ENCODE measurements at regions not wholly inside any gene's neighbourhood (a gene's known extent, or its start where the extent isn't known, plus 50 kb on each side); places are given as distances from the start of the nearest gene placed in this dataset.

DNA sequence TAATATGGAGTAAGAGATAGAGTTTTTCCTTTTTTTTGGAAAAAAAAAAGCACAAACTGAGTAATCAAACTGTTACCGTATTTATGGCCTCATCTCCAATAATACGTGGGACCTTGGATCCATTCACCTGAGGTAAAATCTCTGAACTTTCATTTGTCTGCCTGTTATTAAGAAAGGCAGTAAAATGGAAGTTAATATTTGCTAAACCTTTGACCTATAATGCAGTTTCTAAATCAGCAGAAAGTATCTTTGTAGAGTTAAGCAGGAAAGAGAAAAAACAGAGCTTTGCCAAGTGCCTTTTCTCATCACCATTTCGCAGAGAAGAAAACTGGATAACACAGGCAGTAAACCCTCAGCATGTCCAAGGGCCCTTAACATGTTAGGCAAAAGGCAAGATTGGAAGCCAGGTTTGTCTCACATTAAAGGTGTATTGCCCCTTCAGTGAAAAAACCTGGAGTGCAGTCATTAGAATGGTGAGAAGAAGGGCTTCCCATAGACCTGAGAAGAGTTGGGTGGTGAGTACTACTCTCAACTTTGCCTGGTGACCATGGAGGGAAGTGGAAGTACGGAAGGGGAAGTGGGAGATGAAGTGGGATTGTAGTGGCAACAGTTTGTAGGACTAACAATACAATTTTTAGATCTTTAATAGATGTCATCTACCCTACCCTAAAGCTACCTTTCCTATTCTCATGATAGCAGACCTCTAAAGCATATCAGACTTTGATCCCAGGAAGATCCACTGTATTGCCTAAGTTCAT, 65.4 kb upstream of the GRAMD2B start:
- no peak overlapping the region for H3K4me3 ChIP-seq (ENCODE audit: low read depth, low read length)
- DNase-seq (ENCODE audit: low read depth) = no peak
- TF ChIP-seq, protein P1, sequence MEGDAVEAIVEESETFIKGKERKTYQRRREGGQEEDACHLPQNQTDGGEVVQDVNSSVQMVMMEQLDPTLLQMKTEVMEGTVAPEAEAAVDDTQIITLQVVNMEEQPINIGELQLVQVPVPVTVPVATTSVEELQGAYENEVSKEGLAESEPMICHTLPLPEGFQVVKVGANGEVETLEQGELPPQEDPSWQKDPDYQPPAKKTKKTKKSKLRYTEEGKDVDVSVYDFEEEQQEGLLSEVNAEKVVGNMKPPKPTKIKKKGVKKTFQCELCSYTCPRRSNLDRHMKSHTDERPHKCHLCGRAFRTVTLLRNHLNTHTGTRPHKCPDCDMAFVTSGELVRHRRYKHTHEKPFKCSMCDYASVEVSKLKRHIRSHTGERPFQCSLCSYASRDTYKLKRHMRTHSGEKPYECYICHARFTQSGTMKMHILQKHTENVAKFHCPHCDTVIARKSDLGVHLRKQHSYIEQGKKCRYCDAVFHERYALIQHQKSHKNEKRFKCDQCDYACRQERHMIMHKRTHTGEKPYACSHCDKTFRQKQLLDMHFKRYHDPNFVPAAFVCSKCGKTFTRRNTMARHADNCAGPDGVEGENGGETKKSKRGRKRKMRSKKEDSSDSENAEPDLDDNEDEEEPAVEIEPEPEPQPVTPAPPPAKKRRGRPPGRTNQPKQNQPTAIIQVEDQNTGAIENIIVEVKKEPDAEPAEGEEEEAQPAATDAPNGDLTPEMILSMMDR (IDR thresholded peaks at IDR 0.05; ENCODE audit: insufficient read depth, low read depth, low read length) = no peak

DNA sequence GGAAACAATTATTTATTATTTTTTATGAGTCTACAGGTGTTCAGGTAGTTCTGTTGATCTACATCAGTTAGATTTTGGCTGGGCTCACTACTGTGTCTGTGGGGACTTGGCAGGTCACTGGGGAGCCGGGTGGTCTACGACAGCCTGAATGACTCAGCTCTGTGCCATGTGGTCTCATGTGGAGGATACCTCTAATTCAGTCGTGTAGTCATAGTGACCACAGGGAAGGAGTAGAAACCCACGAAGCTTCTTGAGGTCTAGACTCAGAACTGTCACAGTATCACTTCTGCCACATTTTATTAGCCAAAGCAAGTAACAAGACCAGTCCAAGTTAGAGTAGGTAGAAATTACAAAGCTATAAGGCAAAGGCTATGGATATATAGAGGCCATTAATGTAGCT, 64.7 kb upstream of the GRAMD2B start:
- DNase-seq (ENCODE audit: low read depth) = no peak

DNA sequence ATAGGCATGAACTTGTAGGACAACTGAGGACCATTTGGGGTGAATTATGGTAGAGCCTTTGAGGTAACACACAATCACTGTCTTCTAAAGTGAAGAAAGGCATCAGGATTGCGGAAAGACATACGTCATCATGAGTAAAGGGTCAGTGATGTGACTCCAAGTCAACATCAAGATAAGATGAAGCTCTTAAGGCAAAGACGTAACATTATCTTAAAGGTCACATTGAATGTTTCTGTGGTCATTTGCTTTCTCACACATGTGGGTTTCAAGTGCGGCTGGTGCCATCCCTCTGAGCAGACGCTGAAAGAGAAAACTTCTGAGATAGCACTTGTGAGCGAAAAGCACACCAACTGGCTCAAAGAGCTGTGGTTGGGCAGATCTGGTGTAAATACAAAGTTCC, 63.3 kb upstream of the GRAMD2B start:
- H3K4me3 ChIP-seq (ENCODE audit: low read depth, low read length) = no peak overlapping the region
- TF ChIP-seq, protein P1 (IDR thresholded peaks at IDR 0.05; ENCODE audit: insufficient read depth, low read depth, low read length) = no peak
- DNase-seq (ENCODE audit: low read depth) = peak; percentile 55

More for the DNA sequence above, 64.7 kb upstream of the GRAMD2B start:
- no peak overlapping the region for H3K4me3 ChIP-seq (ENCODE audit: low read depth, low read length)
- TF ChIP-seq, protein P1 (IDR thresholded peaks at IDR 0.05; ENCODE audit: insufficient read depth, low read depth, low read length) = no peak

DNA sequence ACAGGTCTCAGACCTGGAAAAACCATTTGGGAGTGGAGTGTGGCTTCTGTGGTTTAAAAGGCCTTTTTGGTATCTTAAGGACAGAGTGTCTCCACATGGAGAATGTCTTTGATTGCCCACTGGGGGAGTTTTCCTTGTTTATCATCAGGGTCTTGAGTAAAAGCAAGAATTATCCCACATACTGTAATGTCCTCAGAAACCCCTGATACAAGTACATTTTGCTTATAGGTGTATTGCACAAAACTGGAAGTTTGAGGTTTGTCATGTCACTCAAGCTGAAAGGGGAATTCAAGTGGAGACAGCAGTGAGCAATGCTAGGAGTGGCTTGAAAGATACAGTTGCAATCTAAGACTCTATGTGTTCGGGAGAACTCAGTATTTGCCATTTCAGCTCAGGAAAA, 62.7 kb upstream of the GRAMD2B start:
- DNase-seq (ENCODE audit: low read depth) = no peak
- no peak overlapping the region for H3K4me3 ChIP-seq (ENCODE audit: low read depth, low read length)
- TF ChIP-seq, protein P1 (IDR thresholded peaks at IDR 0.05; ENCODE audit: insufficient read depth, low read depth, low read length) = no peak

DNA sequence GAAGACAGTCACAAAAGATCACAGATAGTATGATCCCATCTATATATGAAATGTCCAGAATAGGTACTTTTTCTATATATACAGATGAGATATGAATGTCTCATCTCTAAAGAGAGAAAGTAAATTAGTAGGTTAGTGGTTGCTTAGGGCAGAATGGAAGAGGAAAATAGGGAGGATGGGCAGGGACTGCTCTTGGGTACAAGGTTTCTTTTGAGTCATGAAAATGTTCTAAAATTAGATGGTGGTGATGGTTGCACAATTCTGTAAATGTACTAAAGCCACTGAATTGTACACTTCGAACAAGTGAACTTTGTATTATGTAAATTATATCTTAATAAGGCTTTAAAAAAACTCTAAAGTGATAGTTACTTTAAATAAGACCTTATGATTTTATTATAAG, 59.6 kb upstream of the GRAMD2B start:
- TF ChIP-seq, protein P1 (IDR thresholded peaks at IDR 0.05; ENCODE audit: insufficient read depth, low read depth, low read length) = no peak
- DNase-seq (ENCODE audit: low read depth) = no peak
- no peak overlapping the region for H3K4me3 ChIP-seq (ENCODE audit: low read depth, low read length)

DNA sequence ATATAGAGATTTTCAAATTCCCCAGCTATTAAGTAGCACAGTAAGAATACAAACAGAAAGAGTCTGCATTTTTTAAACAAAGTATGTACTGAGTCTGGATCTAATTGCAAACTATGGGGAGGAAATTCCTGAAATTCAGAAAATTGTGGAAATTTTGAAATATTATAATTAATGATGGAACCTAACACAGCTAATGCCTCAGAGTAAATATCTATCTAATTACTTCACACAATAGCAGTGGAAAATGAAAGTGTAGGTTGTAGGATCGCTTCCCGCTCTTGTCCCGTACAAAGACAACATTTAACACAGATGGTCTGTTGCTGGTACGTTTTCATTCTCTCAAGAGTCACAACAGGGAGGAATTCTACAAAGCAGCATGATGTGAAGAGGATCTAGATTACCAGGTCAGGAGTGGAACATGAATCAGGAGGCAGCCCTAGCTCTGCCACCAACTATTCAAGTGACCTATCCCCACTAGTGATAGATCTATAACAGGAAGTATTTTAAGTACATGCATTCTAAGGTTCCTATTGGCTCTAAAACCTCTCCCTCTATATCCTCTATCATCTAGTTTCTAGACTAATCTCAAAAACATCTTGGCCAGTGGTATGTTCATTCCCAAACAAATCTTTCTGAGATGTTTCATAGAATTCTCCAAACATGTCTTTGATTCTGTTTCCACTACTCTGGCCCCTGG, 58.9 kb upstream of the GRAMD2B start:
- H3K4me3 ChIP-seq (ENCODE audit: low read depth, low read length) = no peak overlapping the region
- TF ChIP-seq, protein P1 (IDR thresholded peaks at IDR 0.05; ENCODE audit: insufficient read depth, low read depth, low read length) = no peak
- DNase-seq (ENCODE audit: low read depth) = no peak

Data from fibroblast of villous mesenchyme (primary cell).